GM23338 (cell line): ENCODE measurements at regions not wholly inside any gene's neighbourhood (a gene's known extent, or its start where the extent isn't known, plus 50 kb on each side); places are given as distances from the start of the nearest gene placed in this dataset.

Experiments used
- EZH2 ChIP-seq: fragments of 200-600 bp; sonication (generic); IDR thresholded peaks from one replicate; pipeline ENCODE4 v1.8.0; 2017; ENCODE audit warnings: antibody characterized with exemption, mild to moderate bottlenecking, low read depth; ENCODE audit not compliant: unreplicated experiment
- JUNB ChIP-seq: IDR thresholded peaks from one replicate; pipeline ENCODE4 v1.6.1; 2016; ENCODE audit warnings: antibody characterized with exemption; ENCODE audit not compliant: unreplicated experiment
- NANOG ChIP-seq: IDR thresholded peaks from 2 replicates; pipeline ENCODE4 v1.6.1; 2016; ENCODE audit warnings: antibody characterized with exemption, borderline replicate concordance
- POLR2AphosphoS5 ChIP-seq: IDR thresholded peaks from 2 replicates; pipeline ENCODE4 v1.6.1; 2016; ENCODE audit warnings: antibody characterized with exemption, low read depth
- TF ChIP-seq, protein P1 (sequence below), 2 experiments: fragments of 200-600 bp in 1 of 2; sonication (generic) in 1 of 2; conservative IDR thresholded peaks; 2 replicates each; pipeline versions ENCODE4 v1.5.1 to v1.6.1; 2016 to 2017; ENCODE audit warnings: antibody characterized with exemption in 2 of 2, low read depth in 2 of 2, mild to moderate bottlenecking in 2 of 2, moderate library complexity in 1 of 2
- TF ChIP-seq, protein P2 (sequence below): IDR thresholded peaks from one replicate; pipeline ENCODE4 v1.6.1; 2018; ENCODE audit warnings: antibody characterized with exemption; ENCODE audit not compliant: unreplicated experiment

DNA sequence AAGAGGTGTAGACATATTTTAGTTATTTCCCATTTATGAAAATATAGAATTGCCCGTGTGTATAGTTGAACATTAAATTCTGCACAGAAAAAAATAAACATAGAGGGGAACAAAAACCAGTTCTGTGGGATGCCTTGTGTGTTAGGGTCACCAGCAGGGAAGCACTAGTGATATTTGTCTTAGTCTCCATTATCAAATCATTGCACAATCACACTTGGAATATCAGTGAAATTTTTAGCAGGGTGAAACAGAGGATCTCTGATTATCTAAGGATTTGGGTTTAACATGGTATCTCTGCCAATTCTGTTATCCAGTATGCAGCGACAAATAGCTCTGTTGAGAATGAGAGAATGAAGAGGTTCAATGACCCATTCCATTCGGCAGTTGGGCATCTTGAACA lies 496.0 kb upstream of the POM121L12 start:
- TF ChIP-seq, protein P1, sequence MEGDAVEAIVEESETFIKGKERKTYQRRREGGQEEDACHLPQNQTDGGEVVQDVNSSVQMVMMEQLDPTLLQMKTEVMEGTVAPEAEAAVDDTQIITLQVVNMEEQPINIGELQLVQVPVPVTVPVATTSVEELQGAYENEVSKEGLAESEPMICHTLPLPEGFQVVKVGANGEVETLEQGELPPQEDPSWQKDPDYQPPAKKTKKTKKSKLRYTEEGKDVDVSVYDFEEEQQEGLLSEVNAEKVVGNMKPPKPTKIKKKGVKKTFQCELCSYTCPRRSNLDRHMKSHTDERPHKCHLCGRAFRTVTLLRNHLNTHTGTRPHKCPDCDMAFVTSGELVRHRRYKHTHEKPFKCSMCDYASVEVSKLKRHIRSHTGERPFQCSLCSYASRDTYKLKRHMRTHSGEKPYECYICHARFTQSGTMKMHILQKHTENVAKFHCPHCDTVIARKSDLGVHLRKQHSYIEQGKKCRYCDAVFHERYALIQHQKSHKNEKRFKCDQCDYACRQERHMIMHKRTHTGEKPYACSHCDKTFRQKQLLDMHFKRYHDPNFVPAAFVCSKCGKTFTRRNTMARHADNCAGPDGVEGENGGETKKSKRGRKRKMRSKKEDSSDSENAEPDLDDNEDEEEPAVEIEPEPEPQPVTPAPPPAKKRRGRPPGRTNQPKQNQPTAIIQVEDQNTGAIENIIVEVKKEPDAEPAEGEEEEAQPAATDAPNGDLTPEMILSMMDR (conservative IDR thresholded peaks at IDR 0.05; ENCODE audit: low read depth in 2 of 2) = no peak
- no peak for TF ChIP-seq POLR2AphosphoS5
- no peak for TF ChIP-seq EZH2
- TF ChIP-seq, protein P2, sequence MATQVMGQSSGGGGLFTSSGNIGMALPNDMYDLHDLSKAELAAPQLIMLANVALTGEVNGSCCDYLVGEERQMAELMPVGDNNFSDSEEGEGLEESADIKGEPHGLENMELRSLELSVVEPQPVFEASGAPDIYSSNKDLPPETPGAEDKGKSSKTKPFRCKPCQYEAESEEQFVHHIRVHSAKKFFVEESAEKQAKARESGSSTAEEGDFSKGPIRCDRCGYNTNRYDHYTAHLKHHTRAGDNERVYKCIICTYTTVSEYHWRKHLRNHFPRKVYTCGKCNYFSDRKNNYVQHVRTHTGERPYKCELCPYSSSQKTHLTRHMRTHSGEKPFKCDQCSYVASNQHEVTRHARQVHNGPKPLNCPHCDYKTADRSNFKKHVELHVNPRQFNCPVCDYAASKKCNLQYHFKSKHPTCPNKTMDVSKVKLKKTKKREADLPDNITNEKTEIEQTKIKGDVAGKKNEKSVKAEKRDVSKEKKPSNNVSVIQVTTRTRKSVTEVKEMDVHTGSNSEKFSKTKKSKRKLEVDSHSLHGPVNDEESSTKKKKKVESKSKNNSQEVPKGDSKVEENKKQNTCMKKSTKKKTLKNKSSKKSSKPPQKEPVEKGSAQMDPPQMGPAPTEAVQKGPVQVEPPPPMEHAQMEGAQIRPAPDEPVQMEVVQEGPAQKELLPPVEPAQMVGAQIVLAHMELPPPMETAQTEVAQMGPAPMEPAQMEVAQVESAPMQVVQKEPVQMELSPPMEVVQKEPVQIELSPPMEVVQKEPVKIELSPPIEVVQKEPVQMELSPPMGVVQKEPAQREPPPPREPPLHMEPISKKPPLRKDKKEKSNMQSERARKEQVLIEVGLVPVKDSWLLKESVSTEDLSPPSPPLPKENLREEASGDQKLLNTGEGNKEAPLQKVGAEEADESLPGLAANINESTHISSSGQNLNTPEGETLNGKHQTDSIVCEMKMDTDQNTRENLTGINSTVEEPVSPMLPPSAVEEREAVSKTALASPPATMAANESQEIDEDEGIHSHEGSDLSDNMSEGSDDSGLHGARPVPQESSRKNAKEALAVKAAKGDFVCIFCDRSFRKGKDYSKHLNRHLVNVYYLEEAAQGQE = no peak
- TF ChIP-seq NANOG = no peak
- TF ChIP-seq JUNB = no peak
